Esophagus mucosa (tissue), 1 donor: ENCODE measurements at regions not wholly inside any gene's neighbourhood (a gene's known extent, or its start where the extent isn't known, plus 50 kb on each side); places are given as distances from the start of the nearest gene placed in this dataset.
A peak's percentile ranks its signal among the peaks of the same experiment; 100 is the strongest.
"Not testable (repeated sequence)": the region's sequence is repeated elsewhere in the genome, so short reads cannot be mapped to it uniquely, and the experiment has no call there.

Experiments
- ATAC-seq: fragments of 200-7000 bp; cut with Tn5 transposase; one replicate; pipeline ENCODE4 v1.9.1; 2020
- donor health status: DM: yes; HTN: yes; CAD: no.

DNA sequence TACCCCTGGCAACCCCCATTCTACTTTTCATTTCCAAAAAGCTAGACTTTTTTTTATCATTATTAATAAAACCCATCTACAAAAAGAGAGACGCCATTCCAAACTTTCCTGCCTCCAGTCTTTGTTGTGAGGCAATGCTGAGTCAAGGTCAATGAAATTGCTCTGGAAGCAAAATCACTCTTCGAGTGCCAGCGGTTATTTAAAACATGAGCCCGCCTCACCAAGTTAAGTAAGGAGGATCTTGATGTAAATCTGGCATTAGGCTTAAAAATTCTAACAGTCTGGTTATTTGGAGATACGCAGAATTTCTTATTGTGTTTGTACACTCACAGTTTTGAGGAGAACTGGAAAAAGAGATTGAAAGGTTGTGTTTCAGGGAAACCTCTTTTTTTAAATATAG lies 1196.3 kb downstream of the TYW1 start:
- no peak for ATAC-seq

DNA sequence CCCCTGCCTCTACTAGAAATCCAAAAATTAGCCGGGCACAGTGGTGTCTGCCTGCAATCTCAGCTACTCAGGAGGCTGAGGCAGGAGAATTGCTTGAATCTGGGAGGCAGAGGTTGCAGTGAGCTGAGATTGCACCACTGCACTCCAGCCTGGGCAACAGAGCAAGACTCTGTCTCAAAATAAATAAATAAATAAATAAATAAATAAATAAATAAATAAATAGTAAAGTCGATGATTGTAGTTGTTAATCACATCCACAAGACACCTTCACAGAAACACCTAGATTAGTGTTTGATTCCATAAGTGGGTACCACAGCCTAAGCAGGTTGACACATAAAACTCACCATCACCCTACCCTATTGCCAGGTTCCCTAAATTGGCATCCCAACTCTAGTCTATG lies 1199.0 kb downstream of the TYW1 start:
- ATAC-seq: not testable (repeated sequence)

GRCh38 chr7:68200051-68200670 lies 1203.5 kb downstream of the TYW1 start:
- no peak for ATAC-seq

DNA sequence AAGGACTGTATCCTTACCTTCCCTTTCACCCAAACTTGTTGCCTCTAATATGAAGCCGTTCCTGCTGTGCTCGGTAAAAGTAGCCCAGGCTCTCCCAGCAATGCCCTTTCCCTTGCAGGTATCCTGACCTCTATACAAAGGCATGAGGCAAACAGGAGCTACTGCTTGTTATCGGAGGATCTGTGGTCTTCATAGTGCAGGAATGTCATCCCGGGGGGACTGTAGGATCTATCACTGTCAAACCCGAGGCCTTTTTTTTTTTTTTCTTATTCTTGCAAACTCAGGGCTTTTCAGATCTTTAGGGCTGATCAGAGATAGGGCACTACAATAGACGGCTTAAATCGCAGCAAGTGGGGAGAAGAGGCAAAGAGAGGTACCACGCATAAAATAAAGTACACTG lies 1206.6 kb downstream of the TYW1 start:
- ATAC-seq: no peak

- no peak for ATAC-seq
These were observed 1209.2 kb downstream of the TYW1 start for GRCh38 chr7:68205826-68206225.

- ATAC-seq: no peak
These were observed 1210.4 kb downstream of the TYW1 start for GRCh38 chr7:68206946-68207485.

GRCh38 chr7:68207676-68208075 lies 1211.0 kb downstream of the TYW1 start:
- ATAC-seq: no peak

DNA sequence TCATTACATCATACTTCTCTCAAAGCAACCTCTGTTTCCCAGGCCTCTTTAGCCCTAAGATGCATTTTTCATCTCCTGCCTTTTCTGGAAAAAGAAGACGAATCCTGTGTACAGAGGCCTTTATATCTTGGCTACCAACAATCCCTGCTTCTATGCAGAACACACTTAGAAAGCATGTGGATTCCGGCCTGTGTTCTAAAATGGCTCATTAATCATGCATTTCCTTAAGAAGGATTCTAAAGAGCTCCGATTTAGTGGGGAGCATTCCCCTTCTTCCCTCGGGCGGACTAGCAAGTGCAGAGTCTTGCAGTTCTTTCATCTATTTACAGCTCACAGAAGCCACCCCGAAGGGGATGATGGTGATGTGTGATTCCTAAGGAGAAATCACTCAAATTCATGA lies 1212.9 kb downstream of the TYW1 start:
- ATAC-seq: no peak

DNA sequence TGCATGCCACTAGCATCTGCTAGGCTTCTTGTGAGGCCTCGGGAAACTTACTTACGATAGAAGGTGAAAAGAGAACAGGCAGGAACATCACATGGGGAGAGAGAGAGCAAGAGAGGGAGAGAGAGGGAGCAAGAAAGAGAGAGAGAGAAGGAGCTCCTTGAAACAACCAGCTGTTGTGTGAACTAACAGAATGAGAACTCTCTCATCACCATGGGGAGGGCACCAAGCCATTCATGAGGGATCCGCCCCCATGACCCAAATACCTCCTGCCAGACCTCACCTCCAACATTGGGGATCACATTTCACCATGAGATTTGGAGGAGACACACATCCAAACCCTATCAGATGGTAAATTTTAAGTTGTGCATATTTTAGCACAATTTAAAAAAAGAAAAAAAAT lies 1217.2 kb downstream of the TYW1 start:
- ATAC-seq: no peak

DNA sequence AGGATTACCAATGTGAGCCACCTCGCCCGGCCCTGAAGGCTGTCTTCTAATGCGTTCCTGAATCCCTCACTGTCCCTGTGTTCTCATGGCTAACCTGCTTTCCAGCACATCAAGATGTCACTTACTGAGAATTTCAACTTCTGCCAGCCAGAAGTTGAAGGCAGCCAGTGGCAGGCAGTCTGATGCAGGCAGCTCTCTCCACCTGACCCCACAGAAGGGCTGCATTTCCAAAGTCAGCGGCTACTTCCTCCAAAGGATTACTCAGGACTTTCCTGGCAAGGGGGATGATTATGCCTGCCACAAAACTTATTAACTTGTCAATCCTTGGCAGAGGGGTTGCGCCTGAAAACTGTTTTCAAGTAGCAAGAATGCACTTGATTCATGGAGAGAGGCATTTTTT lies 1219.4 kb downstream of the TYW1 start:
- no peak for ATAC-seq

- ATAC-seq: no peak
These were observed 1220.8 kb downstream of the TYW1 start for GRCh38 chr7:68217426-68217825.

GRCh38 chr7:68218461-68218860 lies 1221.8 kb downstream of the TYW1 start:
- ATAC-seq: no peak

GRCh38 chr7:68222311-68222710 lies 1225.7 kb downstream of the TYW1 start:
- no peak for ATAC-seq

GRCh38 chr7:68224041-68224741 lies 1227.6 kb downstream of the TYW1 start:
- no peak for ATAC-seq

DNA sequence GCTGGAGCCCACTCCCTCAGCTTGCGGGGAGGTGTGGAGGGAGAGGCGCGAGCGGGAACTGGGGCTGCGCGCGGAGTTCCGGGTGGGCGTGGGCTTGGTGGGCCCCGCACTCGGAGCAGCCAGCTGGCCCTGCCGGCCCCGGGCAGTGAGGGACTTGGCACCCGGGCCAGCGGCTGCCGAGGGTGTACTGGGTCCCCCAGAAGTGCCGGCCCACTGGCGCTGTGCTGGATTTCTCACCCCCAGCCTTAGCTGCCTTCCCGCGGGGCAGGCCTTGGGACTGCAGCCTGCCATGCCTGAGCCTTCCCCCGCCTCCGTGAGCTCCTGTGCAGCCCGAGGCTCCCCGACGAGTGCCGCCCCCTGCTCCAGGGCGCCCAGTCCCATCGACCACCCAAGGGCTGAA lies 1234.4 kb downstream of the TYW1 start:
- not testable (repeated sequence) for ATAC-seq

- ATAC-seq: no peak
These were observed 1239.3 kb downstream of the TYW1 start for GRCh38 chr7:68235937-68236336.

- ATAC-seq: no peak
These were observed 1241.7 kb downstream of the TYW1 start for GRCh38 chr7:68238204-68238805.

GRCh38 chr7:68243128-68243527 lies 1246.5 kb downstream of the TYW1 start:
- no peak for ATAC-seq

GRCh38 chr7:68244389-68244788 lies 1247.8 kb downstream of the TYW1 start:
- ATAC-seq: no peak

GRCh38 chr7:68245688-68246087 lies 1249.1 kb downstream of the TYW1 start:
- no peak for ATAC-seq

GRCh38 chr7:68246189-68246633 lies 1249.6 kb downstream of the TYW1 start:
- ATAC-seq: peak; percentile 95

DNA sequence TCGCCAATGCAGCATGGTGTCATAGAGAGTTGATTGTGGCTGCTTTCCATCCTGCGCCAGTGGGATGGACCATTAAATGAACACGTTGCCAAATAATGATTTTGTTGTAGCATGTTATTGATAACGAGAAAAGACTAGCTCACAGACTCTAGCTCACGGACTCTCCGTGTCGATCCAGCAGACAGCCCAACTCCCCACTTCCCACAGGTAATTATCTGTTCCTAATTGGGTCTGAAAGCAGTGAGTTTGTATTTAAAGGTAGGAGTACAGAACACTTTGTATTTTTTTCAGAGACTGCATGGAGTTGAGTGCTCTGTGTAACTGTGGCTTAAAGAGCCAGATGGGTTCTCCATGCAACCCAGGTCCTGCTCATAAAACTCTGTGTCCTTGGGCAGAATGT lies 1250.5 kb downstream of the TYW1 start:
- ATAC-seq: no peak

- ATAC-seq: no peak
These were observed 1250.9 kb downstream of the TYW1 start for GRCh38 chr7:68247571-68247970.

GRCh38 chr7:68248973-68249372 lies 1252.3 kb downstream of the TYW1 start:
- ATAC-seq: no peak
